GM19043 (cell line): ENCODE measurements at regions not wholly inside any gene's neighbourhood (a gene's known extent, or its start where the extent isn't known, plus 50 kb on each side); places are given as distances from the start of the nearest gene placed in this dataset.

Experiments used
- ATAC-seq: cut with Tn5 transposase; IDR thresholded peaks from one replicate; pipeline ENCODE4 v1.9.1; 2021; ENCODE audit warnings: low read depth; ENCODE audit not compliant: unreplicated experiment

- ATAC-seq = no peak
Measured at GRCh38 chr4:165765053-165765452, 108.0 kb upstream of the TLL1 start.

- no peak for ATAC-seq
Measured at GRCh38 chr4:165766018-165766417, 107.0 kb upstream of the TLL1 start.

- ATAC-seq = no peak
Measured at GRCh38 chr4:165766976-165767375, 106.1 kb upstream of the TLL1 start.

GRCh38 chr4:165767671-165768070, 105.4 kb upstream of the TLL1 start:
- no peak for ATAC-seq

- ATAC-seq = no peak
Measured at GRCh38 chr4:165768281-165768680, 104.8 kb upstream of the TLL1 start.

- no peak for ATAC-seq
Measured at GRCh38 chr4:165774326-165774725, 98.7 kb upstream of the TLL1 start.

- no peak for ATAC-seq
Measured at GRCh38 chr4:165779950-165780670, 92.9 kb upstream of the TLL1 start.

- no peak for ATAC-seq
Measured at GRCh38 chr4:165780735-165781134, 92.3 kb upstream of the TLL1 start.

- ATAC-seq = no peak
Measured at GRCh38 chr4:165782623-165783022, 90.4 kb upstream of the TLL1 start.

- no peak for ATAC-seq
Measured at GRCh38 chr4:165783626-165784025, 89.4 kb upstream of the TLL1 start.

GRCh38 chr4:165784672-165785071, 88.4 kb upstream of the TLL1 start:
- no peak for ATAC-seq

GRCh38 chr4:165785337-165785736, 87.7 kb upstream of the TLL1 start:
- ATAC-seq = no peak

- no peak for ATAC-seq
Measured at GRCh38 chr4:165787516-165788274, 85.3 kb upstream of the TLL1 start.

GRCh38 chr4:165788686-165789463, 84.2 kb upstream of the TLL1 start:
- no peak for ATAC-seq

GRCh38 chr4:165793236-165793635, 79.8 kb upstream of the TLL1 start:
- ATAC-seq = no peak

GRCh38 chr4:165794834-165795233, 78.2 kb upstream of the TLL1 start:
- ATAC-seq = no peak

- no peak for ATAC-seq
Measured at GRCh38 chr4:165799384-165799815, 73.6 kb upstream of the TLL1 start.

GRCh38 chr4:165802452-165802851, 70.6 kb upstream of the TLL1 start:
- ATAC-seq = no peak

- ATAC-seq = no peak
Measured at GRCh38 chr4:165803005-165803404, 70.0 kb upstream of the TLL1 start.

- ATAC-seq = no peak
Measured at GRCh38 chr4:165805406-165805805, 67.6 kb upstream of the TLL1 start.

- ATAC-seq = no peak
Measured at GRCh38 chr4:165806613-165807012, 66.4 kb upstream of the TLL1 start.
